WTC11 (cell line): ENCODE measurements at regions not wholly inside any gene's neighbourhood (a gene's known extent, or its start where the extent isn't known, plus 50 kb on each side); places are given as distances from the start of the nearest gene placed in this dataset.

Source experiments
- ATAC-seq: fragments of 200-7000 bp; cut with Tn5 transposase; 2 replicates; pipeline ENCODE4 v1.10.0; 2021; ENCODE audit warnings: mild to moderate bottlenecking, moderate library complexity
- CTCF ChIA-PET: fragments of 300-600 bp; sonication (Branson Sonifier 250); formaldehyde crosslinking; loops from one replicate; lab custom pipeline; 2021; ENCODE audit warnings: antibody characterized with exemption; lab: Charles Lee
- POLR2A ChIA-PET: fragments of 350-600 bp; sonication (Branson Sonifier 250); formaldehyde crosslinking; loops from one replicate; lab custom pipeline; 2021; ENCODE audit warnings: antibody characterized with exemption; lab: Charles Lee
- DNase-seq: peaks from one replicate; pipeline ENCODE4 v3.0.0; 2021; ENCODE audit warnings: low spot score
- H3K27ac Mint-ChIP-seq: 2 replicates; pipeline ENCODE4 v1.8.0; 2021; ENCODE audit warnings: mixed read lengths
- H3K27me3 Mint-ChIP-seq: 2 replicates; pipeline ENCODE4 v1.8.0; 2021; ENCODE audit warnings: low read depth, mild to moderate bottlenecking, moderate library complexity, mixed read lengths
- H3K36me3 Mint-ChIP-seq: 2 replicates; pipeline ENCODE4 v1.8.0; 2021; ENCODE audit warnings: mixed read lengths
- H3K4me1 Mint-ChIP-seq: 2 replicates; pipeline ENCODE4 v1.8.0; 2022; ENCODE audit warnings: mixed read lengths
- H3K4me3 Mint-ChIP-seq: 2 replicates; pipeline ENCODE4 v1.8.0; 2021; ENCODE audit warnings: mild to moderate bottlenecking, moderate library complexity, mixed read lengths
- H3K9me3 Mint-ChIP-seq: 2 replicates; pipeline ENCODE4 v1.8.0; 2021; ENCODE audit warnings: mixed read lengths
- ATF1 ChIP-seq: sonication (generic); formaldehyde crosslinking; IDR thresholded peaks from 2 replicates; pipeline ENCODE4 v1.8.1; 2023; ENCODE audit warnings: mild to moderate bottlenecking, moderate library complexity, missing genetic modification reagents
- ATF2 ChIP-seq: sonication (generic); formaldehyde crosslinking; IDR thresholded peaks from 2 replicates; pipeline ENCODE4 v1.8.1; 2022; ENCODE audit warnings: low read depth, missing genetic modification reagents, borderline replicate concordance
- ATF3 ChIP-seq: sonication (generic); formaldehyde crosslinking; conservative IDR thresholded peaks from 2 replicates; pipeline ENCODE4 v1.8.1; 2022; ENCODE audit warnings: mild to moderate bottlenecking, missing genetic modification reagents
- CBFB ChIP-seq: sonication (generic); formaldehyde crosslinking; IDR thresholded peaks from 2 replicates; pipeline ENCODE4 v1.8.1; 2022; ENCODE audit warnings: mild to moderate bottlenecking, low read depth, missing genetic modification reagents
- CREB1 ChIP-seq: sonication (generic); formaldehyde crosslinking; IDR thresholded peaks from 2 replicates; pipeline ENCODE4 v1.8.0; 2023; ENCODE audit warnings: mild to moderate bottlenecking, missing genetic modification reagents
- FOXJ3 ChIP-seq: sonication (generic); formaldehyde crosslinking; IDR thresholded peaks from 2 replicates; pipeline ENCODE4 v1.9.0; 2021; ENCODE audit warnings: missing genetic modification reagents, mild to moderate bottlenecking, borderline replicate concordance
- FOXP1 ChIP-seq: sonication (generic); formaldehyde crosslinking; IDR thresholded peaks from 2 replicates; pipeline ENCODE4 v1.8.0; 2022; ENCODE audit warnings: missing genetic modification reagents, mild to moderate bottlenecking, moderate library complexity, borderline replicate concordance
- HMGXB4 ChIP-seq: sonication (generic); formaldehyde crosslinking; IDR thresholded peaks from 2 replicates; pipeline ENCODE4 v1.8.1; 2023; ENCODE audit warnings: mild to moderate bottlenecking, moderate library complexity, missing genetic modification reagents
- IRF2 ChIP-seq: sonication (generic); formaldehyde crosslinking; IDR thresholded peaks from 2 replicates; pipeline ENCODE4 v1.8.0; 2022; ENCODE audit warnings: low read depth, missing genetic modification reagents, borderline replicate concordance
- JAZF1 ChIP-seq: fragments of 250-450 bp; sonication (Bioruptor Pico); IDR thresholded peaks from 2 replicates; pipeline ENCODE4 v1.9.0; 2021; ENCODE audit warnings: moderate library complexity, mild to moderate bottlenecking, inconsistent platforms
- JUN ChIP-seq: sonication (generic); formaldehyde crosslinking; IDR thresholded peaks from 2 replicates; pipeline ENCODE4 v1.8.0; 2023; ENCODE audit warnings: mild to moderate bottlenecking, missing genetic modification reagents
- NFATC4 ChIP-seq: fragments of 250-450 bp; sonication (Bioruptor Pico); IDR thresholded peaks from 2 replicates; pipeline ENCODE4 v1.9.0; 2021; ENCODE audit warnings: mild to moderate bottlenecking
- RORB ChIP-seq: fragments of 250-450 bp; sonication (Bioruptor Pico); IDR thresholded peaks from 2 replicates; pipeline ENCODE4 v1.9.0; 2021; ENCODE audit warnings: mild to moderate bottlenecking
- SMAD3 ChIP-seq: sonication (generic); formaldehyde crosslinking; IDR thresholded peaks from 2 replicates; pipeline ENCODE4 v1.8.0; 2022; ENCODE audit warnings: missing genetic modification reagents, mild to moderate bottlenecking, borderline replicate concordance
- SMAD4 ChIP-seq: sonication (generic); formaldehyde crosslinking; IDR thresholded peaks from 2 replicates; pipeline ENCODE4 v1.8.0; 2022; ENCODE audit warnings: mild to moderate bottlenecking, missing genetic modification reagents
- SOX15 ChIP-seq: fragments of 250-450 bp; sonication (Bioruptor Pico); IDR thresholded peaks from 2 replicates; pipeline ENCODE4 v1.9.0; 2021; ENCODE audit warnings: mild to moderate bottlenecking
- SP1 ChIP-seq: sonication (generic); formaldehyde crosslinking; conservative IDR thresholded peaks from 2 replicates; pipeline ENCODE4 v1.8.1; 2022; ENCODE audit warnings: missing genetic modification reagents
- ZBTB21 ChIP-seq: sonication (generic); formaldehyde crosslinking; IDR thresholded peaks from 2 replicates; pipeline ENCODE4 v1.8.1; 2023; ENCODE audit warnings: mild to moderate bottlenecking, missing genetic modification reagents, borderline replicate concordance
- ZNF121 ChIP-seq: sonication (generic); formaldehyde crosslinking; IDR thresholded peaks from 2 replicates; pipeline ENCODE4 v1.8.0; 2023; ENCODE audit warnings: missing genetic modification reagents
- ZNF512 ChIP-seq: sonication (generic); formaldehyde crosslinking; IDR thresholded peaks from 2 replicates; pipeline ENCODE4 v1.8.1; 2022; ENCODE audit warnings: missing genetic modification reagents, borderline replicate concordance
- ZNF532 ChIP-seq: fragments of 250-450 bp; sonication (Bioruptor Pico); IDR thresholded peaks from 2 replicates; pipeline ENCODE4 v1.9.0; 2021; ENCODE audit warnings: mild to moderate bottlenecking, borderline replicate concordance
- TF ChIP-seq, protein P1 (sequence below): fragments of 250-450 bp; sonication (Bioruptor Pico); conservative IDR thresholded peaks from 2 replicates; pipeline ENCODE4 v1.9.0; 2021; ENCODE audit warnings: mild to moderate bottlenecking
- TF ChIP-seq, protein P2 (sequence below): fragments of 250-450 bp; sonication (Bioruptor Pico); IDR thresholded peaks from 2 replicates; pipeline ENCODE4 v1.9.0; 2021; ENCODE audit warnings: mild to moderate bottlenecking

DNA sequence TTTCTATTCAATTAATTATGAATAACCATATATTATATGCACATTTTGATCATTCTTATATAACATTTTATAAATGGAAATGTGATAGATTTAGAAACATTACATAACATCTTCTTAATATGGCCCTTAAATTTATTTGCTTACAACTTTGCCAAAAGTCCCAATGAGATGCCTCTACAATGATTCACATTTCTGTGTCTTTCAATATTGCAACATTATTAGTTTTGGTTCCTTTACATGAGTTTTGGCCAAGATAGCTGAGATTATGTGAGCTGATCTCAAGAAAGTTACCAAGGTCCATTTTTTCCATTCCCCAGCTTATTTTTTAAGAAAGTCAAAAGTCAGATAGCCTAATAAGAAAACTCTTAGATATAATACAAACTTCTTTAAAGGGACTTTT, 361.2 kb downstream of the PCDH7 start:
- POLR2A ChIA-PET: no interaction called here
- CTCF ChIA-PET: no interaction called here
- Mint-ChIP-seq H3K36me3 (no peaks in the 10 kb centered on the region), H3K27ac (no peak overlapping the region), H3K27me3 (no peaks in the 10 kb centered on the region), H3K4me3 (no peak overlapping the region), H3K9me3 (peaks cover 4% of the 10 kb centered on the region; the same call in 1 of the 2 replicates), H3K4me1 (peaks cover 22% of the 10 kb centered on the region)
- DNase-seq (no peak), ATAC-seq (no peak)
- TF ChIP-seq IRF2 (CRISPR knock-in tag) (no peak), SP1 (no peak), ZNF121 (CRISPR knock-in tag) (no peak), ATF3 (no peak), SOX15 (CRISPR knock-in tag) (no peak), ATF1 (CRISPR knock-in tag) (no peak), ZBTB21 (CRISPR knock-in tag) (no peak), JUN (CRISPR knock-in tag) (no peak), CBFB (CRISPR knock-in tag) (no peak), RORB (CRISPR knock-in tag) (no peak), SMAD4 (CRISPR knock-in tag) (no peak), FOXJ3 (no peak), HMGXB4 (CRISPR knock-in tag) (no peak)
- TF ChIP-seq, protein P1, sequence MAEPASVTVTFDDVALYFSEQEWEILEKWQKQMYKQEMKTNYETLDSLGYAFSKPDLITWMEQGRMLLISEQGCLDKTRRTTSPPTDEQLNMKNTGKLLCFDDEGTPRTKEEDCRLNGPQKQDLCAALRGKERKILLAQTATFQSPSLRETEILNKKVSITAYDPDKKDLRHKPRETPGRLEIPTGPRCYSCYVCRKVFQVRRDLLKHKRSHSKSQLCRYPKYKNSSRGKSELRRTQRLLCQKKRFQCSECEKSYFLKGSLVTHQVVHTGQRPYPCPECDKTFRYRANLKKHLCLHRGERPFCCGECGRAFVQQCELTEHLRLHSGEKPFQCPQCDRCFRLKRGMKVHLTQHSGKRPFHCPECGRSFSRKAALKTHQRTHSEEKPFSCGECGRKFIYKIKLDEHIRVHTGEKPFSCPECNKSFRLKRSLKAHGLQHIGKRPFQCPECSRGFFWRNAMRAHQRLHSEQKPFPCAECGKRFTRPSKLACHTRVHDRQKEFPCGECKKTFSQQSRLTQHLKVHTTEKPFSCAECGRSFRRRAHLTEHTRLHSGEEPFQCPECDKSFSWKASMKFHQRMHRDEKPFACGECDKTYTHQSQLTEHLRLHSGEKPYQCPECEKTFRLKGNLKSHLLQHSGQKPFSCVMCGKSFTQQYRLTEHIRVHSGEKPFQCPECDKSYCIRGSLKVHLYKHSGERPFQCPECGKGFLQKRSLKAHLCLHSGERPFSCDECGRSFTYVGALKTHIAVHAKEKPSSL: no peak

DNA sequence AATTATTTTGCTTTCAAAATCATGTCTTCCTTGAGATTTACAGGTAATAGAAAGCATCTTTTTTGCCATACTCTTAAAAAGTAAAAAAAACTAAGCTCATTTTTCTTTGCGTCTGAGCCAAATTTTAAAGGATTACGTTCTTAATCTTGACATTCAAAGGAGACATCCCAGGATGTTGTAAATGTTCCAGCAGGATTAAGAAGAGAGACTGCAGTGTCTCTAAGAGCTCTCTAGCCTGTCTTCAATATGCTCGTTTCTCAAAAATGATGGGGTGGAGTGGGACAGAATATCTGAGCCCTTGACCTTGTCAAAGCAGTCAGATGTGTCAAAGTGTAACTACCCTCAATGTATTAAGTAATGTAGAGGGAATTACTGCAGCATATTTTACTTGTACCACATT, 363.3 kb downstream of the PCDH7 start:
- ATAC-seq (no peak), DNase-seq (no peak)
- Mint-ChIP-seq H3K27ac (no peak overlapping the region), H3K27me3 (no peaks in the 10 kb centered on the region), H3K9me3 (peaks cover 4% of the 10 kb centered on the region; the same call in 1 of the 2 replicates), H3K36me3 (no peaks in the 10 kb centered on the region), H3K4me3 (no peak overlapping the region), H3K4me1 (peaks cover 30% of the 10 kb centered on the region)
- ChIA-PET CTCF (no interaction called here), POLR2A (no interaction called here)
- no peak for TF ChIP-seq FOXJ3
- no peak for TF ChIP-seq SMAD4 (CRISPR knock-in tag)
- no peak for TF ChIP-seq FOXP1
- TF ChIP-seq JAZF1 (CRISPR knock-in tag): no peak
- TF ChIP-seq, protein P2, sequence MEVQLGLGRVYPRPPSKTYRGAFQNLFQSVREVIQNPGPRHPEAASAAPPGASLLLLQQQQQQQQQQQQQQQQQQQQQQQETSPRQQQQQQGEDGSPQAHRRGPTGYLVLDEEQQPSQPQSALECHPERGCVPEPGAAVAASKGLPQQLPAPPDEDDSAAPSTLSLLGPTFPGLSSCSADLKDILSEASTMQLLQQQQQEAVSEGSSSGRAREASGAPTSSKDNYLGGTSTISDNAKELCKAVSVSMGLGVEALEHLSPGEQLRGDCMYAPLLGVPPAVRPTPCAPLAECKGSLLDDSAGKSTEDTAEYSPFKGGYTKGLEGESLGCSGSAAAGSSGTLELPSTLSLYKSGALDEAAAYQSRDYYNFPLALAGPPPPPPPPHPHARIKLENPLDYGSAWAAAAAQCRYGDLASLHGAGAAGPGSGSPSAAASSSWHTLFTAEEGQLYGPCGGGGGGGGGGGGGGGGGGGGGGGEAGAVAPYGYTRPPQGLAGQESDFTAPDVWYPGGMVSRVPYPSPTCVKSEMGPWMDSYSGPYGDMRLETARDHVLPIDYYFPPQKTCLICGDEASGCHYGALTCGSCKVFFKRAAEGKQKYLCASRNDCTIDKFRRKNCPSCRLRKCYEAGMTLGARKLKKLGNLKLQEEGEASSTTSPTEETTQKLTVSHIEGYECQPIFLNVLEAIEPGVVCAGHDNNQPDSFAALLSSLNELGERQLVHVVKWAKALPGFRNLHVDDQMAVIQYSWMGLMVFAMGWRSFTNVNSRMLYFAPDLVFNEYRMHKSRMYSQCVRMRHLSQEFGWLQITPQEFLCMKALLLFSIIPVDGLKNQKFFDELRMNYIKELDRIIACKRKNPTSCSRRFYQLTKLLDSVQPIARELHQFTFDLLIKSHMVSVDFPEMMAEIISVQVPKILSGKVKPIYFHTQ: no peak
- no peak for TF ChIP-seq NFATC4
- no peak for TF ChIP-seq ZNF512
- no peak for TF ChIP-seq SMAD3
- TF ChIP-seq ATF2 (CRISPR knock-in tag): no peak
- no peak for TF ChIP-seq CREB1 (CRISPR knock-in tag)
- TF ChIP-seq ZNF532: no peak
- TF ChIP-seq RORB (CRISPR knock-in tag): no peak
